GM12865 (cell line): ENCODE measurements at regions not wholly inside any gene's neighbourhood (a gene's known extent, or its start where the extent isn't known, plus 50 kb on each side); places are given as distances from the start of the nearest gene placed in this dataset.

ENCODE experiments used
- DNase-seq: peaks from one replicate; pipeline ENCODE4 v3.0.0; 2010; ENCODE audit warnings: low read depth
- H3K4me3 ChIP-seq: 2 replicates; pipeline ENCODE4 v1.5.1; 2011; ENCODE audit warnings: mild to moderate bottlenecking, low read depth, low read length, control low read depth
- TF ChIP-seq, protein P1 (sequence below): IDR thresholded peaks from 2 replicates; pipeline ENCODE4 v1.5.1; 2011; ENCODE audit warnings: low read length, control low read depth, low read depth, inconsistent platforms; ENCODE audit not compliant: insufficient read depth; ENCODE audit errors: missing control alignments

DNA sequence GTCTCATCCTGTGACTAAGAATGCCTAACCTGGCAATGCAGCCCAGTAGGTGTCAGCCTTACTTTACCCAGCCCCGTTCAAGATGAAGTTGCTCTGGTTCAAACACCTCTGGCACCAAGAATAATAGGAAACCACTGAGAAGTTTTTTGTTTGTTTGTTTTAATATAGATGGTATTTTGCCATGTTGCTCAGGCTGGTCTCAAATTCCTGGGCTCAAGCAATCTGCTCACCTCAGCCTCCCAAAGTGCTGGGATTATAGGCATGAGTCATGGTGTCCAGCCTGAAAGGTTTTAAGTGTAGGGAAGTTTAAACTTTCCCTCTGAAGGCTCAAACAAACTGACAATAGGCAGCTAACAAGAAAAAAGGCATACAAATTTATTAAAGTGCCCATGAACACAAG, 51.2 kb upstream of the ABCC4 start:
- TF ChIP-seq, protein P1, sequence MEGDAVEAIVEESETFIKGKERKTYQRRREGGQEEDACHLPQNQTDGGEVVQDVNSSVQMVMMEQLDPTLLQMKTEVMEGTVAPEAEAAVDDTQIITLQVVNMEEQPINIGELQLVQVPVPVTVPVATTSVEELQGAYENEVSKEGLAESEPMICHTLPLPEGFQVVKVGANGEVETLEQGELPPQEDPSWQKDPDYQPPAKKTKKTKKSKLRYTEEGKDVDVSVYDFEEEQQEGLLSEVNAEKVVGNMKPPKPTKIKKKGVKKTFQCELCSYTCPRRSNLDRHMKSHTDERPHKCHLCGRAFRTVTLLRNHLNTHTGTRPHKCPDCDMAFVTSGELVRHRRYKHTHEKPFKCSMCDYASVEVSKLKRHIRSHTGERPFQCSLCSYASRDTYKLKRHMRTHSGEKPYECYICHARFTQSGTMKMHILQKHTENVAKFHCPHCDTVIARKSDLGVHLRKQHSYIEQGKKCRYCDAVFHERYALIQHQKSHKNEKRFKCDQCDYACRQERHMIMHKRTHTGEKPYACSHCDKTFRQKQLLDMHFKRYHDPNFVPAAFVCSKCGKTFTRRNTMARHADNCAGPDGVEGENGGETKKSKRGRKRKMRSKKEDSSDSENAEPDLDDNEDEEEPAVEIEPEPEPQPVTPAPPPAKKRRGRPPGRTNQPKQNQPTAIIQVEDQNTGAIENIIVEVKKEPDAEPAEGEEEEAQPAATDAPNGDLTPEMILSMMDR: no peak
- H3K4me3 ChIP-seq: no peak overlapping the region
- DNase-seq: no peak

DNA sequence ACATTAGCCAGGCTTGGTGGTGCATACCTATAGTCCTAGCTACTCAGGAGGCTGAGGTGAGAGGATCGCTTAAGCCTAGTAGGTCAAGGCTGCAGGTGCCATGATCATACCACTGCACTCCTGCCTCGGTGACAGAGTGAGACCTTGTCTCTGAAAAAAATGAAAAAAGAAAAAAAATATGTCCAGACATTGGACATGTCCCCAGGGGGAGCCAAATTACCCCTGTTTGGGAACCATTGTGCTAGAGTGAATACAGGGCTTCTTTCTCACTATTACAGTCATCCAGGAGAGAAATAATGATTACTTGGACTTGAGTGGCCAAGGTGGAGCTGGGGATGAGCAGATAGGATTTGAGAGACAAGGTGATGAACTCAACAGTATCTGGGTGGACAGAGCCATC, 52.9 kb upstream of the ABCC4 start:
- no peak overlapping the region for H3K4me3 ChIP-seq
- TF ChIP-seq, protein P1: no peak
- no peak for DNase-seq

DNA sequence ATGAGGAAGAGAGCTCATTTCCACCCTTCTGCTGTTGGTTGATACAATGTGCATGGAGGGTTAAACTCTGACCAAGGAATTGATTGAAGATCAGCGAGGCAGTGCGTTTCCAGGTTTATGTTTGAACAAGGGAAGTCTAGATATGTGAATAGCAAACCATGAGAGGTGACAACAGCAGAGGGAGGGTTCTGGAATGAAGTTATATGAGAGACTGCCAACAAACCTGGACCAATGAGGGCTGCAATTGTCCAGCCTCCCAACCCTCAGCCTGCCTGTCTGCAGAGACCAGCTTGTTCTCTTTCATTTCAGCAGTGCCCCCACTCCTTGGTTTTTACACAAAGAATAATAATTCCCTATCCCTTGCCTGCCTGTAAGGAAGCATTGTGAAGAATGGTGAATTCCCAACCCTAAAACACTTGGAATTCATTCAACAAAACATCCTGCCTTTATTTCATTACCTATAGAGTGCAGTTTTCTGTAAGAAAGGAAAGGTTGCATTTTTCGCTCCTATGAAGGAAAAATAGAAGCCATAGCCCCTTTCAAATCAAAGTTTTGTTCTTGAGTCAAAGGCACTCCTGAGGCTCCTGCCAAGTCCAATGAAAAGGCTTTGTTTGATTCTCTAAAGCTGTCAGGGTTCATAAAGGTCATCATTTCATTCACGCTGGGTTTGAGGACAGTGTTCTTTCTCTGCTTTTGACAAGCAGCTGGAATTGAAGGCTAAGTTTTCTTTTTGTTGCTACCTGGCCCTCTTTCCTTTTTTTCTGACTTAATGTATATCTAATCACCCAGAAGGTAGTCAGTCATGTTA, 53.6 kb upstream of the ABCC4 start:
- TF ChIP-seq, protein P1: no peak
- no peak overlapping the region for H3K4me3 ChIP-seq
- DNase-seq: no peak

DNA sequence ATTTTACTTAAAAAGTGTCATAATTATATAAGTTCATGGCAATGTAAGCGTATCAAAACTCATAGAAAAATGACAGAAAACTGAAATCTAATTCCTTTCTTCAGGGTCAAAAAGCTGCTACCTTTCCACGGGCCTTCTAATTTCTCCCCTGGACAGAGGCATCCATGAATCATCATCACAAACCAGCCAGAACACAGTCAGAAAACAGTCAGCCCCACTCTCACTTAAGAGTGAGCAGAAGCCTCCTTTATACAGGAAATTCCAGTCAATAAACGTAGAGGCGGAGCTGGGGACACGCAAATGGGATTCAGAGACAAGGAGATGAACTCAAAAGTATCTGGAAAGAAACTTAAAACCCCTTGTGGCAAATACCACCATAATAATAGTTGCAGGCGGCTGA, 54.2 kb upstream of the ABCC4 start:
- TF ChIP-seq, protein P1: no peak
- no peak for DNase-seq
- H3K4me3 ChIP-seq: no peak overlapping the region

DNA sequence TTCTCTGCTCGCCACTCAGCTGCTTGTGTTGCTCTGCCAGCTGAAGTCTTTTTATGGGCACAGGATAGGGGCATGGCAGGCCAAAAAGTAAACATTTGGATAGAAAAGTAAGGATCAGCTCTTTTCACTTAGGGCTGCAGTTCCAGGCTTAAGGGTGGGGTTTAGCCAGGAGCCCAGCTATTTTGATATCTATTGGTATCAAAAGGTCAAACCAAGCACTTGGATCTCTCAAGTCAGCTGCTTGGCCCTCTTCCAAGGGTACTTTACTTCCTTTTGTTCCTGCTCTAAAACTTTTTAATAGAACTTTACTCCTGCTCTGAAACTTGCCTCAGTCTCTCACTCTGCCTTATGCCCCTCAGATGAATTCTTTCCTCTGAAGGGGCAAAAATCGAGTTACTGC, 55.7 kb upstream of the ABCC4 start:
- TF ChIP-seq, protein P1: no peak
- no peak for DNase-seq
- no peak overlapping the region for H3K4me3 ChIP-seq

DNA sequence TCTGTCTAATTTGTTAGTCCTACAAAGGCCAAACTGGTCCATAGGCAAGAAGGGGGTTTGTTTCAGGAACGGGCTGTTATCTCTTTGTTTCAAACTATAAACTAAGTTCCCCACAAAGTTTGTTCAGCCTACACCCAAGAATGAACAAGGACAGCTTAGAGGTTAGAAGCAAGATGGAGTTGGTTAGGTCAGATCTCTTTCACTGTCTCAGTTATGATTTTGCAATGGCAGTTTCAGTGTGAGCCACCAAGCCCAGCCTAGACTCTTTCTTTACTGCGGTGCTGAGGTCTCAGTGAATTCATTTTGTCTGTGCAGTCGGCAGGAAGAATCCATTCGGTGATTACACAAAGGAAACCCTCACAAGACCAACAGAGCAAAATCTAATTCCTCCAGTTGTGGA, 56.6 kb upstream of the ABCC4 start:
- TF ChIP-seq, protein P1: no peak
- no peak for DNase-seq

DNA sequence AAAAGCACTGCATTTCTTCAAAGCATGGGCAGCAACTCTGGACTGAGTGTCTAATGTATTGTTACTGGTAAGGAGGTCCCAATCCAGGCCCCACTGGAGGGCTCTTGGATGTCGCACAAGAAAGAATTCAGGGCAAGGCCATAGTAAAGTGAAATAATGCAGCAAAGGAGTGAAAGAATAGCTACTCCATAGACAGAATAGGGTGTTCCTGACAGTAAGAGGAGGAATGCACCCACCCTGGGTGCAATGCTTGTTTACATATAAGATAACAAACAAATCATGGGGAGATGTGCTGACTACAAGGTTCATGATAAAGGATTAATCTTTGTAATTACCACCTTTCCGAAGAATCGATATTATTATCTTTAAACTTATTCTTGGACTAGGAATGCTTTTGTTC, 58.8 kb upstream of the ABCC4 start:
- TF ChIP-seq, protein P1: no peak
- no peak for DNase-seq
- H3K4me3 ChIP-seq: no peak overlapping the region

More for the DNA sequence above, 56.6 kb upstream of the ABCC4 start:
- no peak overlapping the region for H3K4me3 ChIP-seq
